Psoas muscle (tissue), 7 donors: ENCODE measurements at regions not wholly inside any gene's neighbourhood (a gene's known extent, or its start where the extent isn't known, plus 50 kb on each side); places are given as distances from the start of the nearest gene placed in this dataset.

Experiments used
- ATAC-seq, 4 donors: fragments of 200-7000 bp; cut with Tn5 transposase; one replicate each; pipeline ENCODE4 v1.9.1; 2020; ENCODE audit warnings: moderate library complexity in 3 of 4, mild to moderate bottlenecking in 2 of 4
- DNase-seq, 2 donors: peaks; one replicate each; pipeline ENCODE4 v3.0.0-alpha.2; 2020
- H3K27ac ChIP-seq: fragments of 200-600 bp; one replicate; pipeline ENCODE4 v1.8.0; 2022
- H3K27me3 ChIP-seq, 3 donors: fragments of 200-600 bp in 1 of 3; one replicate each; pipeline versions ENCODE4 v1.6.1 to v1.8.0; 2013 to 2022; ENCODE audit warnings: low read length in 2 of 3, mild to moderate bottlenecking in 2 of 3, moderate library complexity in 1 of 3; ENCODE audit not compliant: insufficient read depth in 3 of 3
- H3K36me3 ChIP-seq, 2 donors: fragments of 200-600 bp in 1 of 2; one replicate each; pipeline versions ENCODE4 v1.6.1 to v1.8.0; 2013 to 2022; ENCODE audit warnings: low read depth in 1 of 2, mild to moderate bottlenecking in 1 of 2, moderate library complexity in 1 of 2; ENCODE audit not compliant: insufficient read depth in 1 of 2
- H3K4me1 ChIP-seq: fragments of 200-600 bp; one replicate; pipeline ENCODE4 v1.8.0; 2022
- H3K4me3 ChIP-seq: fragments of 200-600 bp; one replicate; pipeline ENCODE4 v1.8.0; 2022; ENCODE audit warnings: mild to moderate bottlenecking
- H3K9me3 ChIP-seq: fragments of 200-600 bp; one replicate; pipeline ENCODE4 v1.8.0; 2022
- WGBS, 3 donors: extraction: QIAGEN DNeasy Blood & Tissue Kit; methylation state at CpG; one replicate each; pipeline versions ENCODE4 v1.1.6 to v1.1.7; 2013; 5-methylcytosine and 5-hydroxymethylcytosine counted together
- intact Hi-C, 2 donors: fragments of 100-400 bp; cut with DNase I; formaldehyde crosslinking; loops; one replicate each; pipeline versions ENCODE4 v1.11.0 to v1.14.2; 2022
- TF ChIP-seq, protein P1 (sequence below): fragments of 200-600 bp; IDR thresholded peaks from one replicate; pipeline ENCODE4 v1.8.0; 2022; ENCODE audit warnings: antibody characterized with exemption
- donor health status: healthy with polysubstance abuse.
- donor health status: DM: no; HTN: no; CAD: no; lungs with moderate emphysema.
- donor health status: Bipolar disorder and iron deficiency.
- donor health status: healthy.
- donor health status: DM: yes; HTN: yes; CAD: no.
- donor health status: DM: no; HTN: no; CAD: no.
- donor health status: DM: yes; HTN: yes; CAD: no.

GRCh38 chr7:132055336-132056120 is 499.1 kb upstream of the PODXL start:
- DNase-seq: no peak
- H3K27me3 ChIP-seq: no peaks in the 10 kb centered on the region
- H3K4me3 ChIP-seq: no peak overlapping the region
- intact Hi-C loops: no loop called here
- TF ChIP-seq, protein P1, sequence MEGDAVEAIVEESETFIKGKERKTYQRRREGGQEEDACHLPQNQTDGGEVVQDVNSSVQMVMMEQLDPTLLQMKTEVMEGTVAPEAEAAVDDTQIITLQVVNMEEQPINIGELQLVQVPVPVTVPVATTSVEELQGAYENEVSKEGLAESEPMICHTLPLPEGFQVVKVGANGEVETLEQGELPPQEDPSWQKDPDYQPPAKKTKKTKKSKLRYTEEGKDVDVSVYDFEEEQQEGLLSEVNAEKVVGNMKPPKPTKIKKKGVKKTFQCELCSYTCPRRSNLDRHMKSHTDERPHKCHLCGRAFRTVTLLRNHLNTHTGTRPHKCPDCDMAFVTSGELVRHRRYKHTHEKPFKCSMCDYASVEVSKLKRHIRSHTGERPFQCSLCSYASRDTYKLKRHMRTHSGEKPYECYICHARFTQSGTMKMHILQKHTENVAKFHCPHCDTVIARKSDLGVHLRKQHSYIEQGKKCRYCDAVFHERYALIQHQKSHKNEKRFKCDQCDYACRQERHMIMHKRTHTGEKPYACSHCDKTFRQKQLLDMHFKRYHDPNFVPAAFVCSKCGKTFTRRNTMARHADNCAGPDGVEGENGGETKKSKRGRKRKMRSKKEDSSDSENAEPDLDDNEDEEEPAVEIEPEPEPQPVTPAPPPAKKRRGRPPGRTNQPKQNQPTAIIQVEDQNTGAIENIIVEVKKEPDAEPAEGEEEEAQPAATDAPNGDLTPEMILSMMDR: no peak
- 9 to 16% (median 15%) methylated on average over 9 of the region's 9 CpGs for WGBS, 3 donors
- H3K36me3 ChIP-seq: no peaks in the 10 kb centered on the region
- H3K27ac ChIP-seq: peak overlapping the region; percentile 7
- peaks cover 15% of the 10 kb centered on the region for H3K4me1 ChIP-seq
- H3K9me3 ChIP-seq: no peaks in the 10 kb centered on the region
- peak; percentile 52 to 91 (median 68) for ATAC-seq

- no peak overlapping the region for H3K27ac ChIP-seq
- ATAC-seq: no peak
Observed at GRCh38 chr7:132053871-132054270, 497.4 kb upstream of the PODXL start.

DNA sequence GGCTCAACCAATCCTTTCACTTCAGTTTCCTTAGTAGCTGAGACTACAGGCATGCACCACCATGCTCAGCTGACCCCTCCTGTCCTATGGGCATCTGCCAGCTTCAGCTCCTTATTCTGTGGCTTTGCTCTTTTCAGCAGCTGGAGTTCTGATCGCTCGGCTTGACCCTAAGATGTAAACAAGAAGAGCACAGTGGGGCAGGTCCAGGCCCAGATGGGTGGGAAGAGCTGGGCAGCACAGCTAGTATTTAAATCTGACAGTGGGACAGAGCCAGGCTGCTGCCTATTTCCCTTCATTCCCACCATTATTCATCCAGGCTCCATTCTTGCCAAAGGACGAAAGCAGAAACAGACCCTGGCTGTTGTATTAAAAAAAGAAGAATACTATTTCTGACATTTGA is 494.9 kb upstream of the PODXL start:
- TF ChIP-seq, protein P1: no peak
- Histone ChIP-seq H3K36me3 (no peaks in the 10 kb centered on the region), H3K27ac (no peak overlapping the region), H3K4me3 (no peak overlapping the region), H3K4me1 (peaks cover 11% of the 10 kb centered on the region), H3K27me3 (no peaks in the 10 kb centered on the region), H3K9me3 (no peaks in the 10 kb centered on the region)
- ATAC-seq: no peak
- 59 to 71% (median 61%) methylated on average over 3 of the region's 3 CpGs for WGBS, 3 donors
- intact Hi-C loops: no loop called here
- DNase-seq: no peak

More at GRCh38 chr7:132053871-132054270, 497.4 kb upstream of the PODXL start:
- H3K36me3 ChIP-seq: no peaks in the 10 kb centered on the region
- H3K9me3 ChIP-seq: no peaks in the 10 kb centered on the region
- TF ChIP-seq, protein P1: no peak
- no peak overlapping the region for H3K4me3 ChIP-seq
- DNase-seq: no peak
- H3K27me3 ChIP-seq: no peaks in the 10 kb centered on the region
- 29 to 53% (median 30%) methylated on average over 2 of the region's 2 CpGs for WGBS, 3 donors
- H3K4me1 ChIP-seq: peaks cover 15% of the 10 kb centered on the region
- intact Hi-C loops: no loop called here

- no peaks in the 10 kb centered on the region for H3K36me3 ChIP-seq
- no peak overlapping the region for H3K4me3 ChIP-seq
- ATAC-seq (no peak), DNase-seq (no peak)
- no peaks in the 10 kb centered on the region for H3K27me3 ChIP-seq
- H3K4me1 ChIP-seq: no peaks in the 10 kb centered on the region
- intact Hi-C loops: no loop called here
- H3K27ac ChIP-seq: no peak overlapping the region
- no peaks in the 10 kb centered on the region for H3K9me3 ChIP-seq
- TF ChIP-seq, protein P1: peak; percentile 32
- 69 to 76% (median 69%) methylated on average over 9 of the region's 9 CpGs for WGBS, 3 donors
Observed at GRCh38 chr7:132049462-132050304, 493.3 kb upstream of the PODXL start.
